HCT116 (cell line): ENCODE measurements at regions not wholly inside any gene's neighbourhood (a gene's known extent, or its start where the extent isn't known, plus 50 kb on each side); places are given as distances from the start of the nearest gene placed in this dataset.

Experiments
- ATAC-seq: fragments of 200-7000 bp; cut with Tn5 transposase; 2 replicates; pipeline ENCODE4 v1.9.1; 2020; ENCODE audit warnings: mild to moderate bottlenecking, moderate library complexity
- BruUV-seq: library from RNA; stranded (reverse); fragments of 400-500 nt; replicated peaks from 2 replicates; lab custom pipeline; 2021; lab: Mats Ljungman, UMichigan
- CTCF ChIA-PET: fragments of 300-600 bp; sonication (Branson Sonifier 250); formaldehyde crosslinking; loops from one replicate; lab custom pipeline; 2021; ENCODE audit warnings: antibody characterized with exemption; lab: Charles Lee
- POLR2A ChIA-PET: fragments of 300-600, 350-600 bp; sonication (Branson Sonifier 250); formaldehyde crosslinking; loops from one replicate; lab custom pipeline; 2021; ENCODE audit warnings: antibody characterized with exemption; lab: Charles Lee
- RAD21 ChIA-PET, 2 experiments: fragments of 300-600 bp; sonication (Branson Sonifier 250); formaldehyde crosslinking; loops; one replicate each; lab custom pipeline; 2023; ENCODE audit warnings: low total read pairs in 2 of 2; ENCODE audit not compliant: uncharacterized antibody in 2 of 2, unreplicated experiment in 2 of 2, low non-redundant PET in 1 of 2; lab: Charles Lee
- DNase-seq: peaks from one replicate; pipeline ENCODE4 v3.0.0-alpha.2; 2010; ENCODE audit warnings: low read depth, low spot score
- H2AFZ ChIP-seq: fragments of 200-600 bp; shearing (Covaris generic), sonication (generic); 2 replicates; pipeline ENCODE4 v1.6.1; 2017; ENCODE audit warnings: low read depth, mixed run types, mixed read lengths, antibody characterized with exemption, low read length; ENCODE audit not compliant: poor library complexity, severe bottlenecking
- H3K27ac ChIP-seq: 2 replicates; pipeline ENCODE4 v1.5.1; 2012; ENCODE audit warnings: low read depth, low read length
- H3K27me3 ChIP-seq: fragments of 200-600 bp; sonication (generic); 2 replicates; pipeline ENCODE4 v1.6.1; 2016; ENCODE audit warnings: mixed run types, low read length, mixed read lengths; ENCODE audit not compliant: insufficient read depth
- H3K36me3 ChIP-seq, 2 experiments: fragments of 200-500 bp in 1 of 2; fragments of 200-600 bp in 1 of 2; sonication (Bioruptor generic) in 1 of 2; sonication (generic) in 1 of 2; 2 replicates each; pipeline versions ENCODE4 v1.5.1 to v1.6.1; 2014 to 2016; ENCODE audit warnings: low read length in 2 of 2, inconsistent platforms in 1 of 2, mixed read lengths in 1 of 2, mixed run types in 1 of 2; ENCODE audit not compliant: insufficient read depth in 2 of 2, control insufficient read depth in 1 of 2
- H3K4me1 ChIP-seq, 2 experiments: fragments of 200-600 bp in 1 of 2; sonication (generic) in 1 of 2; 2 replicates each; pipeline versions ENCODE4 v1.5.1 to v1.6.1; 2012 to 2017; ENCODE audit warnings: low read length in 2 of 2, inconsistent platforms in 1 of 2, mild to moderate bottlenecking in 1 of 2, mixed read lengths in 1 of 2, mixed run types in 1 of 2, moderate library complexity in 1 of 2; ENCODE audit not compliant: insufficient read depth in 2 of 2, control insufficient read depth in 1 of 2
- H3K4me2 ChIP-seq: fragments of 200-600 bp; sonication (generic); 2 replicates; pipeline ENCODE4 v1.6.1; 2017; ENCODE audit warnings: mixed run types, low read length, mixed read lengths
- H3K4me3 ChIP-seq, 2 experiments: fragments of 200-600 bp in 1 of 2; sonication (generic) in 1 of 2; replicated peaks in 1 of 2; 2 replicates each; pipeline ENCODE4 v1.5.1; 2011 to 2016; ENCODE audit warnings: low read length in 2 of 2, control low read depth in 1 of 2, low read depth in 1 of 2, mild to moderate bottlenecking in 1 of 2, mixed read lengths in 1 of 2, mixed run types in 1 of 2
- H3K79me2 ChIP-seq: fragments of 200-600 bp; sonication (generic); 2 replicates; pipeline ENCODE4 v1.6.1; 2017; ENCODE audit warnings: mild to moderate bottlenecking, mixed run types, low read length, moderate library complexity, mixed read lengths; ENCODE audit not compliant: insufficient read depth
- H3K9ac ChIP-seq: fragments of 200-600 bp; sonication (generic); 2 replicates; pipeline ENCODE4 v1.6.1; 2016; ENCODE audit warnings: low read length, mixed read lengths
- H3K9me2 ChIP-seq: fragments of 200-600 bp; sonication (generic), shearing (Covaris generic); 2 replicates; pipeline ENCODE4 v1.6.1; 2017; ENCODE audit warnings: mixed run types, mild to moderate bottlenecking, moderate library complexity; ENCODE audit not compliant: insufficient read depth
- H3K9me3 ChIP-seq, 2 experiments: fragments of 200-500 bp in 1 of 2; fragments of 200-600 bp in 1 of 2; sonication (Bioruptor generic) in 1 of 2; sonication (generic) in 1 of 2; 2 replicates each; pipeline ENCODE4 v1.6.1; 2014 to 2017; ENCODE audit warnings: low read length in 2 of 2, mixed read lengths in 2 of 2, inconsistent platforms in 1 of 2, low read depth in 1 of 2, mild to moderate bottlenecking in 1 of 2, mixed run types in 1 of 2, moderate library complexity in 1 of 2; ENCODE audit not compliant: control insufficient read depth in 1 of 2, insufficient read depth in 1 of 2
- H4K20me1 ChIP-seq: fragments of 200-600 bp; sonication (generic), shearing (Covaris generic); 2 replicates; pipeline ENCODE4 v1.6.1; 2017; ENCODE audit warnings: mixed run types, mild to moderate bottlenecking, moderate library complexity; ENCODE audit not compliant: insufficient read depth
- CBX3 ChIP-seq: IDR thresholded peaks from 2 replicates; pipeline ENCODE4 v1.6.1; 2012; ENCODE audit warnings: low read depth
- CEBPB ChIP-seq: IDR thresholded peaks from 2 replicates; pipeline ENCODE4 v1.6.1; 2012; ENCODE audit warnings: low read depth
- EZH2 ChIP-seq: fragments of 200-600 bp; sonication (generic); IDR thresholded peaks from 2 replicates; pipeline ENCODE4 v1.6.1; 2017; ENCODE audit warnings: antibody characterized with exemption, mixed run types
- EZH2phosphoT487 ChIP-seq: fragments of 200-600 bp; IDR thresholded peaks from 2 replicates; pipeline ENCODE4 v1.6.1; 2018; ENCODE audit warnings: antibody characterized with exemption, borderline replicate concordance
- FOSL1 ChIP-seq: IDR thresholded peaks from 2 replicates; pipeline ENCODE4 v1.6.1; 2012; ENCODE audit warnings: low read depth
- JUND ChIP-seq: IDR thresholded peaks from 2 replicates; pipeline ENCODE4 v1.6.1; 2012
- POLR2A ChIP-seq: IDR thresholded peaks from 2 replicates; pipeline ENCODE4 v1.7.0; 2011; ENCODE audit warnings: borderline replicate concordance; ENCODE audit not compliant: insufficient read depth, insufficient read length; ENCODE audit errors: extremely low read depth
- POLR2AphosphoS5 ChIP-seq: IDR thresholded peaks from 2 replicates; pipeline ENCODE4 v1.6.1; 2011; ENCODE audit warnings: mild to moderate bottlenecking, low read depth, low read length, moderate library complexity
- RAD21 ChIP-seq: IDR thresholded peaks from 2 replicates; pipeline ENCODE4 v1.6.1; 2012; ENCODE audit warnings: low read depth, mild to moderate bottlenecking
- SP1 ChIP-seq: IDR thresholded peaks from 2 replicates; pipeline ENCODE4 v1.6.1; 2012; ENCODE audit warnings: low read depth
- YY1 ChIP-seq: IDR thresholded peaks from 2 replicates; pipeline ENCODE4 v1.6.1; 2011; ENCODE audit warnings: low read length, low read depth, moderate library complexity, mild to moderate bottlenecking; ENCODE audit not compliant: insufficient replicate concordance; ENCODE audit errors: extremely low read depth
- ZFX ChIP-seq: fragments of 450-650 bp; IDR thresholded peaks from 2 replicates; pipeline ENCODE4 v1.6.1; 2017
- ZNF274 ChIP-seq: fragments of 200-500 bp; sonication (Bioruptor generic); IDR thresholded peaks from 2 replicates; pipeline ENCODE4 v1.6.1; 2014; ENCODE audit warnings: mild to moderate bottlenecking, low read depth, low read length, inconsistent platforms
- intact Hi-C: fragments of 100-400 bp; cut with micrococcal nuclease; formaldehyde crosslinking; loops from 2 replicates; pipeline ENCODE4 v1.10.0; 2022
- TF ChIP-seq, protein P1 (sequence below): IDR thresholded peaks from 2 replicates; pipeline ENCODE4 v1.6.1; 2012
- TF ChIP-seq, protein P2 (sequence below), 3 experiments: fragments of 200-600 bp in 1 of 3; sonication (generic) in 1 of 3; IDR thresholded peaks in 2 of 3; conservative IDR thresholded peaks in 1 of 3; 2 replicates each; pipeline ENCODE4 v1.5.1; 2012 to 2017; ENCODE audit warnings: low read depth in 2 of 3, low read length in 2 of 3, antibody characterized with exemption in 1 of 3, borderline replicate concordance in 1 of 3, control low read depth in 1 of 3, mild to moderate bottlenecking in 1 of 3, mixed read lengths in 1 of 3, mixed run types in 1 of 3, moderate library complexity in 1 of 3; ENCODE audit not compliant: insufficient read depth in 1 of 3
- TF ChIP-seq, protein P3 (sequence below): IDR thresholded peaks from 2 replicates; pipeline ENCODE4 v1.6.1; 2012

DNA sequence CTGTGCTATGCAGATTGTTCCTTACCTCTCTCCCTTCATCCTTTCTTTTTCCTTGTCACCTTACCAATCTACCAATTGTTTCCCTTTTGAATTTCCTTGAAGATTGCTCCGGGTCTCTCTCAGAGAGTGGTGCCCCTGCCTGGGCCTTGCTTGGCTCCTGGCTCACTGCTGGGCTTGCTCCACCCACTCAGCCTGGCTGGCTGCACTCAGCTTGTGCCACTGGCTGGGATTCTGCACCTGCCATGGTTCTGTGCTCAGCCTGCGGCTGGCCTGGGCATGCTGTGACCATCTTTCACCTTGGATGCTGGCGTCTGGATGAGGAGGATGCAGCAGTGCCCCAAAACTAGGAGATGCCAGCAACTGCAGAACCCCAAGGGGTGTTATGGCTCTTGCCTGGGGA, 463.9 kb upstream of the CXADR start (continued):
- no peak for TF ChIP-seq ZNF274
- TF ChIP-seq, protein P1, sequence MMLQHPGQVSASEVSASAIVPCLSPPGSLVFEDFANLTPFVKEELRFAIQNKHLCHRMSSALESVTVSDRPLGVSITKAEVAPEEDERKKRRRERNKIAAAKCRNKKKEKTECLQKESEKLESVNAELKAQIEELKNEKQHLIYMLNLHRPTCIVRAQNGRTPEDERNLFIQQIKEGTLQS = no peak

DNA sequence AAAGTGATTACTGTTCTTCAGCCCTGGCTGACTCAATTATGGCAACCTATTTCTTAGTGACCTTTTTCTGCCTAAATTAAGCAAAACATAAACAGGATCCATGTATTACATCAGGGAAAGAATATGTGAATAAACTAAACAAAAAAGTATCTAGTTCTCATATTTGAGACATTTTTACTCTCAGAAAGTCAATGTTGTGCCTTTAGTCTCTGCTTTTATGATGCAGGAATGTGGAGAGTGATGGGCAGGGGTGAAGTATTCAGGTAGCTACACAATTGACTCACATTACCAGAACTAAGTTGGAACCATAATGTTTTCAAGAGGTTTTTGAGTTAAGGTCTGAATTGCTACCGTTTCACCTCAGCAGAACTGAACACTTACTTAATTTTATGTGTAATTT, 462.7 kb upstream of the CXADR start:
- TF ChIP-seq, protein P2, sequence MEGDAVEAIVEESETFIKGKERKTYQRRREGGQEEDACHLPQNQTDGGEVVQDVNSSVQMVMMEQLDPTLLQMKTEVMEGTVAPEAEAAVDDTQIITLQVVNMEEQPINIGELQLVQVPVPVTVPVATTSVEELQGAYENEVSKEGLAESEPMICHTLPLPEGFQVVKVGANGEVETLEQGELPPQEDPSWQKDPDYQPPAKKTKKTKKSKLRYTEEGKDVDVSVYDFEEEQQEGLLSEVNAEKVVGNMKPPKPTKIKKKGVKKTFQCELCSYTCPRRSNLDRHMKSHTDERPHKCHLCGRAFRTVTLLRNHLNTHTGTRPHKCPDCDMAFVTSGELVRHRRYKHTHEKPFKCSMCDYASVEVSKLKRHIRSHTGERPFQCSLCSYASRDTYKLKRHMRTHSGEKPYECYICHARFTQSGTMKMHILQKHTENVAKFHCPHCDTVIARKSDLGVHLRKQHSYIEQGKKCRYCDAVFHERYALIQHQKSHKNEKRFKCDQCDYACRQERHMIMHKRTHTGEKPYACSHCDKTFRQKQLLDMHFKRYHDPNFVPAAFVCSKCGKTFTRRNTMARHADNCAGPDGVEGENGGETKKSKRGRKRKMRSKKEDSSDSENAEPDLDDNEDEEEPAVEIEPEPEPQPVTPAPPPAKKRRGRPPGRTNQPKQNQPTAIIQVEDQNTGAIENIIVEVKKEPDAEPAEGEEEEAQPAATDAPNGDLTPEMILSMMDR (IDR thresholded peaks at IDR 0.05 in 2 of 3, conservative IDR thresholded peaks at IDR 0.05 in 1 of 3; ENCODE audit: borderline replicate concordance in 1 of 3, insufficient read depth in 1 of 3, low read depth in 2 of 3, low read length in 2 of 3) = no peak
- TF ChIP-seq FOSL1 (no peak), JUND (no peak), RAD21 (no peak), CEBPB (no peak), EZH2phosphoT487 (no peak), POLR2AphosphoS5 (no peak), EZH2 (no peak), ZFX (no peak), POLR2A (no peak), YY1 (no peak), SP1 (no peak), CBX3 (no peak)
- TF ChIP-seq, protein P3, sequence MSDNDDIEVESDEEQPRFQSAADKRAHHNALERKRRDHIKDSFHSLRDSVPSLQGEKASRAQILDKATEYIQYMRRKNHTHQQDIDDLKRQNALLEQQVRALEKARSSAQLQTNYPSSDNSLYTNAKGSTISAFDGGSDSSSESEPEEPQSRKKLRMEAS = no peak
- TF ChIP-seq, all 23 proteins: peak for 0
- no peaks in the 10 kb centered on the region for H3K4me1 ChIP-seq
- H3K79me2 ChIP-seq = no peaks in the 10 kb centered on the region
- H3K4me3 ChIP-seq = no peak overlapping the region
- ChIA-PET POLR2A (no interaction called here), RAD21 (no interaction called here), CTCF (no interaction called here)
- no peaks in the 10 kb centered on the region for H3K9me2 ChIP-seq
- no peak overlapping the region for H3K27ac ChIP-seq
- no peak overlapping the region for H3K4me2 ChIP-seq
- no peaks in the 10 kb centered on the region for H4K20me1 ChIP-seq
- peaks cover 0 to 33% of the 10 kb centered on the region in 2 experiments; a peak in 3 of 4 replicates for H3K9me3 ChIP-seq
- ATAC-seq (no peak), DNase-seq (no peak)
- no peak overlapping the region for H3K9ac ChIP-seq
- no peaks in the 10 kb centered on the region for H3K36me3 ChIP-seq
- H3K27me3 ChIP-seq = no peaks in the 10 kb centered on the region
- BruUV-seq = no TSS peak
- intact Hi-C loops = no loop called here
- no peak overlapping the region for H2AFZ ChIP-seq
